ENCODE measurements at regions not wholly inside any gene's neighbourhood (a gene's known extent, or its start where the extent isn't known, plus 50 kb on each side); places are given as distances from the start of the nearest gene placed in this dataset.

DNA sequence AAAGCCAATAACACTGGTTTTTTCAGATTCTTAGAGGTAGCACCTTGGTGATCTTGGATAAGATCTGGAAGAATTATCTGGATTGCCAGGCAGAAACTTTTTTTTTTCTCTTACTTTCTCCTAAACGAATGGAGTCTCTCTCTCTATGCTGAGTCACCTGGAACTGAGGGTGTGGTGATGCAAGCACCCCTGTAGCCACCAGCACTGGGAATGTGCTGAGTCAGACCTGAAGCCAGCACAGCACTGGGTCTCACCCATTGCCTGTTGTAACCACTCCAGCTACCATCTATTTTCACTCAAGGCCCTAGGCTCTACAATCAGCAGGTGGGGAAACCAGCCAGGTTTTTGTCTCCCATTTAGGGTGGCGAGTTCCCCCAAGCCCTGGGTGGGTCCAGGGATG is 923.8 kb downstream of the RAPGEF2 start (continued):
- TF ChIP-seq ESRRA (CRISPR knock-in tag; IDR thresholded peaks at IDR 0.05; ENCODE audit: low read depth) (no peak), JDP2 (CRISPR knock-in tag; IDR thresholded peaks at IDR 0.05; ENCODE audit: borderline replicate concordance) (no peak), NFE2L2 (IDR thresholded peaks at IDR 0.05; ENCODE audit: low read length) (peak; percentile 13; the same call in 1 of the 2 replicates)

DNA sequence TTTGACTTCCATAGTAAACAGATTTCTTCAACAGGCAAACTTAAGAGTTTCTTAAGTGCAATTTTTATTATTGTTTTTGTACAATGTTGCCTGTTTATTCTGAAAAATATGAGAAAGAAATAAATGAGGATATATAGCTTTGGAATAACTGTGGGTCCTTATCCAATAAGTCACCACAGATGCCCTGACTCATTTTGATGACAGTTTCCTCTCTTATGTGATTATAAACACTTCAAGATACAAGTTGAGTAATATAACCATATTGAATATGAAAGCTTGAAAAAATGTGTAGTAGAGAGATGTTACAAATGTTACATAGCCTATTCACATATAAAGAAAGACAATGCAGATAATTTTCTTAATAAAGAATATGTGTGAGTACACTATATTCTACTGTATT is 931.6 kb downstream of the RAPGEF2 start:
- DNase-seq (ENCODE audit: low spot score) = no peak
- no peaks in the 10 kb centered on the region for H3K27me3 ChIP-seq (ENCODE audit: control insufficient read depth in 1 of 2, insufficient read depth in 2 of 2, low read length in 2 of 2)
- no peak for ATAC-seq
- no peaks in the 10 kb centered on the region for H3K79me2 ChIP-seq (ENCODE audit: insufficient read depth, low read length)
- in situ Hi-C loops (cut with HindIII; ENCODE audit: extremely low pct_ligation_motif_present, low pct_unique_long_range_greater_than_20kb) (no loop called here), intact Hi-C loops (cut with micrococcal nuclease; ENCODE audit: unreplicated experiment) (no loop called here)
- no peak overlapping the region for H3K4me3 ChIP-seq (replicated peaks in 1 of 3; ENCODE audit: insufficient read depth in 1 of 3, low read depth in 2 of 3, low read length in 3 of 3)
- H3K4me1 ChIP-seq (ENCODE audit: insufficient read depth, low read length) = no peaks in the 10 kb centered on the region
- H3K9me3 ChIP-seq (ENCODE audit: low read length) = peaks cover 29% of the 10 kb centered on the region
- H4K20me1 ChIP-seq (ENCODE audit: insufficient read depth, low read length) = no peaks in the 10 kb centered on the region
- H2AFZ ChIP-seq (ENCODE audit: low read length) = no peak overlapping the region
- no peak overlapping the region for H3K9ac ChIP-seq (ENCODE audit: insufficient read depth, low read depth, low read length)
- BruUV-seq (replicated peaks) = no TSS peak
- FAIRE-seq = no peak
- H3K36me3 ChIP-seq (replicated peaks in 1 of 2; ENCODE audit: control insufficient read depth in 1 of 2, insufficient read depth in 2 of 2, low read length in 2 of 2) = no peaks in the 10 kb centered on the region
- CTCF ChIA-PET (ENCODE audit: low intra/inter-chr PET ratio, low total read pairs) = no interaction called here
- H3K27ac ChIP-seq (ENCODE audit: extremely low read length, insufficient read depth, low read length) = no peak overlapping the region
- H3K4me2 ChIP-seq (ENCODE audit: low read depth, low read length) = no peak overlapping the region
- POLR2A ChIA-PET = no interaction called here
- no peak for TF ChIP-seq TCF7 (IDR thresholded peaks at IDR 0.05; ENCODE audit: low read depth)
- TF ChIP-seq THAP7 (CRISPR knock-in tag; IDR thresholded peaks at IDR 0.05) = no peak
- no peak for TF ChIP-seq ZFP90 (CRISPR knock-in tag; IDR thresholded peaks at IDR 0.05; ENCODE audit: borderline replicate concordance)
- TF ChIP-seq ZNF660 (CRISPR knock-in tag; IDR thresholded peaks at IDR 0.05; ENCODE audit: borderline replicate concordance, low read depth) = no peak
- no peak for TF ChIP-seq SMYD3 (CRISPR knock-in tag; IDR thresholded peaks at IDR 0.05)
- no peak for TF ChIP-seq ELF1 (CRISPR knock-in tag; IDR thresholded peaks at IDR 0.05)
- TF ChIP-seq NFYB (CRISPR knock-in tag; IDR thresholded peaks at IDR 0.05) = no peak
- no peak for TF ChIP-seq RXRA (CRISPR knock-in tag; IDR thresholded peaks at IDR 0.05)
- TF ChIP-seq TFAP4 (IDR thresholded peaks at IDR 0.05; ENCODE audit: borderline replicate concordance, low read depth) = no peak
- no peak for TF ChIP-seq SRF (IDR thresholded peaks at IDR 0.05; ENCODE audit: low read depth, low read length)
- TF ChIP-seq, protein P1, sequence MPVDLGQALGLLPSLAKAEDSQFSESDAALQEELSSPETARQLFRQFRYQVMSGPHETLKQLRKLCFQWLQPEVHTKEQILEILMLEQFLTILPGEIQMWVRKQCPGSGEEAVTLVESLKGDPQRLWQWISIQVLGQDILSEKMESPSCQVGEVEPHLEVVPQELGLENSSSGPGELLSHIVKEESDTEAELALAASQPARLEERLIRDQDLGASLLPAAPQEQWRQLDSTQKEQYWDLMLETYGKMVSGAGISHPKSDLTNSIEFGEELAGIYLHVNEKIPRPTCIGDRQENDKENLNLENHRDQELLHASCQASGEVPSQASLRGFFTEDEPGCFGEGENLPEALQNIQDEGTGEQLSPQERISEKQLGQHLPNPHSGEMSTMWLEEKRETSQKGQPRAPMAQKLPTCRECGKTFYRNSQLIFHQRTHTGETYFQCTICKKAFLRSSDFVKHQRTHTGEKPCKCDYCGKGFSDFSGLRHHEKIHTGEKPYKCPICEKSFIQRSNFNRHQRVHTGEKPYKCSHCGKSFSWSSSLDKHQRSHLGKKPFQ (CRISPR knock-in tag; IDR thresholded peaks at IDR 0.05; ENCODE audit: insufficient replicate concordance) = no peak
- TF ChIP-seq ZNF737 (CRISPR knock-in tag; IDR thresholded peaks at IDR 0.05; ENCODE audit: borderline replicate concordance) = no peak
- TF ChIP-seq NR2F6 (IDR thresholded peaks at IDR 0.05) = no peak
- TF ChIP-seq NR2F6 (CRISPR knock-in tag; IDR thresholded peaks at IDR 0.05) = no peak
- TF ChIP-seq, protein P2, sequence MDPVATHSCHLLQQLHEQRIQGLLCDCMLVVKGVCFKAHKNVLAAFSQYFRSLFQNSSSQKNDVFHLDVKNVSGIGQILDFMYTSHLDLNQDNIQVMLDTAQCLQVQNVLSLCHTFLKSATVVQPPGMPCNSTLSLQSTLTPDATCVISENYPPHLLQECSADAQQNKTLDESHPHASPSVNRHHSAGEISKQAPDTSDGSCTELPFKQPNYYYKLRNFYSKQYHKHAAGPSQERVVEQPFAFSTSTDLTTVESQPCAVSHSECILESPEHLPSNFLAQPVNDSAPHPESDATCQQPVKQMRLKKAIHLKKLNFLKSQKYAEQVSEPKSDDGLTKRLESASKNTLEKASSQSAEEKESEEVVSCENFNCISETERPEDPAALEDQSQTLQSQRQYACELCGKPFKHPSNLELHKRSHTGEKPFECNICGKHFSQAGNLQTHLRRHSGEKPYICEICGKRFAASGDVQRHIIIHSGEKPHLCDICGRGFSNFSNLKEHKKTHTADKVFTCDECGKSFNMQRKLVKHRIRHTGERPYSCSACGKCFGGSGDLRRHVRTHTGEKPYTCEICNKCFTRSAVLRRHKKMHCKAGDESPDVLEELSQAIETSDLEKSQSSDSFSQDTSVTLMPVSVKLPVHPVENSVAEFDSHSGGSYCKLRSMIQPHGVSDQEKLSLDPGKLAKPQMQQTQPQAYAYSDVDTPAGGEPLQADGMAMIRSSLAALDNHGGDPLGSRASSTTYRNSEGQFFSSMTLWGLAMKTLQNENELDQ (CRISPR knock-in tag; IDR thresholded peaks at IDR 0.05; ENCODE audit: borderline replicate concordance) = no peak
